GM18517 (cell line): ENCODE measurements at regions not wholly inside any gene's neighbourhood (a gene's known extent, or its start where the extent isn't known, plus 50 kb on each side); places are given as distances from the start of the nearest gene placed in this dataset.
A peak's percentile ranks its signal among the peaks of the same experiment; 100 is the strongest.

Experiments used
- ATAC-seq: cut with Tn5 transposase; IDR thresholded peaks from one replicate; pipeline ENCODE4 v1.9.1; 2021; ENCODE audit warnings: mild to moderate bottlenecking, moderate library complexity; ENCODE audit not compliant: unreplicated experiment

DNA sequence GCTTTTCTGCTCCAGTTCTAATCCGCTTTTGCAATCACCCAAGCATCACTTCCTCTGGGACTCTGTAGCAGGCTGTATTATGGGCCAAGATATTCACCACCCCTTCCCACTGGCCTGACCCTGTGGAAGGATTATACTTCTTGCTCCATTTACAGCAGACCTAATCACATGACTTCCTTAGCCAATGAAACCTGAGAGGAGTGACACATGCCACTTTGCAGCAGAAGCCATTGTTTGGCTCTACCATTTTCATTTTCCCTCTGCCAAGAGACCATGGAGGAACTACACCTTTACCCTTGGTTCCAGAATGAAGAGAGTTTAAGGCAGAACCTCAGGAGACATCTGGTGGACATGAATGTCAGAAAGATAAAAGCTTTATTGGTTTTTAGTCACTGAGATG lies 134.9 kb upstream of the HSD17B12 start:
- no peak for ATAC-seq

DNA sequence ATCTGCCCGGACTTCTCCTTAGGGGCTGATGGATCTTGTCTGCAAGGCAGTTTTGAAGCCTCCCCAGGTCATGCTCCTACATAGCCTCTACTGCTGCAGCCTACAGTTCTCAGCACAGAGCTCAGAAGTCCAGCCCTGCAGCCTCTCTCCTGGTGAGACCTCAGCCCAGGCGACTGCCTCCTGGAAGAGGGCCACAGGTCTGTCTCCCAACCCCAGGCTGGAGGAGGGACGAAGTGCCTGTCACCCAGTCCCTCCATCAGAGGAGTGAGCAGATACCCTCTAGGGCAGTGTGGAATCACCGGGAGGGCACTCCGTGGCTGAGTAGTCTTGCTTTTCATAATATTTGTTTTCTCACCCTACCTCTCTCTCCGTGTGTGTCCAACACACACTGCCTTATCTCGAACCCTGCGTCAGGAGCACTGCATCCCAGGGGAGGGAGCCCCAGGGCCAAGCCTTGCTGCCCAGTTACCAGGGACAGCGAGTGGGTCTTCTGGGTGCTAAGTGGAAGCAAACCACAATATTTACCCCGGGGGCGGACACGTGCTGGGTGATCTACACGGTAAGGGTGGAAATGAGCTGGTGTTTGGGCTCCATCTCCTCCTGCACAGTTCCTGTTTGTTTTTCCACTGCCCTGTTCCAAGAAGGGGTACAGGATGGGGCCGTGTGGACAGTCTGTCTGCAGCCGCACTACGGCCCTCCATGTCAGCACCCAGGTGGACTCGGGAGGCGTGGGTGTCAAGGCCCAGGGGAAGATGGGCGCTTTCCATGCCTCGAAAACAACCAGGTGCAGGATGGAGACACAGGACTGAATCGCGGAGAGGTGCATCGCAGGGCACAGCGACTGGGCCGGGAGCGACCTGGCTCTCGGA lies 133.7 kb upstream of the HSD17B12 start:
- ATAC-seq = no peak

DNA sequence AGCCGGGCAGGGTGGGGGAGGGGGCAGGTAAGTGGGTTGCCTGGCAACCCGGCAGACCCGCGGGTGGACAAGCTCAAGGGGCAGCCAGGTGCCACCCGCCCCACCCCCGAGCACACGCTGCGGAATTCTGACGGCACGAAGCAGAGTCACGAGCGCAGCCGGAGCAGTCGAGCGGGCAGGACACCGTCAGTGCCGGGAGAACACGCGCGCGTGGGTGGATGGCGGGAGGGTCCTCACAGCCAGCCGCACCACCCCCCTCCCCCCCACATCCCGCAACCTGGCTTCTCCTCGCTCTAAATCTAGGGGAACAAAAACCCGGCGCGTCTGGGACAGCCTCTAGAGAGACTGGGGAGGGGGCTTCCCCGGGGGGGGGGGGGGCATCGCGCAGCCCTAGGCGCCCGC lies 133.1 kb upstream of the HSD17B12 start:
- ATAC-seq = no peak

DNA sequence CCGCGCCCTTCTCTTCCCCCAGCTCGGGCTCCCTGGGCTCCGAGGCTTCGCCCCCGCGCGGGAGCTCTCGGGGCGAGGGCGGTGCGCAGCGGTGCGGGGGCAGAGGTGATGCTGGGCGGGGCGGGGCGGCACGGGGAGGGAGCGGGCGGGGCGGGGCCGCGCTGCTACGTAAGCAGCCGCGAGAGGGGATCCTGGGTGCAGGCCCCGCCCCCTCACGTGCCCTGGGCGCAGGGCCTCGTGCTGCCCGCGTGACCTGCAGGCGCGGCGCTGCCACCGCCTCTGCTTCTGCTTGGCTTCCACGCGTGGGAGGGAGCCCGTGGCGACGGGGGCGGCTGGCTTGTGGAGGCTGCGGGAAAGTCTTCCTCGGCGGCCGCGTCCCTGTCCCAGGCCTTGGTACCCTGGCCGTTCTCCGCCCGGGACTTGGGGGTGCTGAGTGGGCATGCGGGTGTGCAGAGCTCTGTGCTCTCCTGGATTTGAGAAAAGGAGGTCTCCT lies 132.6 kb upstream of the HSD17B12 start:
- no peak for ATAC-seq

DNA sequence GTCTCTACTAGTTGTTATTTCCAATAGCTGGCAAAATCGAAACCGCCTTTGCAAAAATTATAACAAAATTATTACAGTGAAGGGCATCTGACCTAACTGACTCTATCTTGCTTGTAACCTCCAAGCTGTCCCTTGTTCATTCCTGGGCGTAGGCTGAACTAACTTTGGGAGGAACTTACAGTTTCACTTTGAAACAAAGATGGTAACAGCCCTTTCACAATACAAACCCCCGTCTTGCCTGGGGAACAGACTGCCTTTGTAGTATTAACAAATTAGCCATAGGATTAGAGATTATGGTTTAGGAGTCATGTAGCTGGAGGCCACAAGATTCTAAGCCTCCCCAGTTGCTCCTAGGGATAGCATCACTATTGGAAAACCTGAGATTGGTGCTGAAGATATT lies 131.6 kb upstream of the HSD17B12 start:
- no peak for ATAC-seq

DNA sequence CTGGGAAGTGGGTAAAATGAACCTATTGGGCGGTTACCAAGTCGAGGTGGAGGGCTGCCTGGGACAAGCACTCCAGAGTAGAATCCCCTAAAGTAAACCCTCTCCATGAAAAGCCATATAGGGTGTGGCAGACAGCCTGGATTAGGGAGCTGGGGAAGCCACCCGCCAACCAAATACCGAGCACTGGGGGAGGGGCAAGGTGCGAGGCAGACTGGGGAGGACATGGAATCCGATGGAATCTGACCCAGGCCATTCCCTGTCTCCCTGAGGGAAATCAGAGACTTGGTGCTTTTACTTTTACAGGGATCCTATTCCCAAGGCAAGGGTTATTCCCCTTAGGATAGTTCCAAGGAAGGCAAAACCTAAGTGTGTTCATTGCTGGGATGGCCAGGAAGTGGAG lies 130.9 kb upstream of the HSD17B12 start:
- no peak for ATAC-seq

DNA sequence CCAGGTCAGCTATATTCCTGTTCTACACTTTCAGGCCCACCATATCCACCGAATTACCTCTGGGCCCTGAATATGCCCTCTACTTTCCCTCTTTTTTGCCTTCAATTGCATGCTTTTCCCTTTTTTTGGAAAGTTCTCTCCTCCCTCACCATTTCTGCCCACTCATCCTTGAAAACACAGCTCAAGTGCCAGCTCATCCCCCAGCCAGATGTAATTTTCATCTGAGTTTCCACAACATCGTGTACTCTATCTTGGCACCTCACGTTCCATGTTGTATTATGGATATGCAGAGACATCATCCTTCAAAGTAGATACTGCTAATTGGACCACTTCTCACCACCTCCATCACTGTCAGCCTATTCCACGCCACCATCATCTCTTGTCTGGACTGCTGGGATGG lies 129.8 kb upstream of the HSD17B12 start:
- ATAC-seq = no peak

DNA sequence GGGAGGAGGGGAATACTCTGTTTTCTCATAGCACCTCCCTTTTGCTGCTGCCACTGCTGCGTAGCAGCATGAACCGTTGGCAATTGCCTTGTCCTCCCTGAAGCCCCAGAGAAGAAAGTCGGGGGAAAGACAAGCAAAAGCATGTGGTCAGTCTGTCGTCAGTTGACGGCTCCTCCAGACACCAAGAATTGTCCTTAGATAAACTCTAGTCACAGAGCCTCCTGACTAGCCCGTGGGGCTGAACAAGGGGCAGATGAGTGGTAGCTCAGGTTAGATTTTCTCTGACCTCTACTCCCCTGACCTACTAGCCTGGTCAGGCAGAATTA lies 126.4 kb upstream of the HSD17B12 start:
- no peak for ATAC-seq

DNA sequence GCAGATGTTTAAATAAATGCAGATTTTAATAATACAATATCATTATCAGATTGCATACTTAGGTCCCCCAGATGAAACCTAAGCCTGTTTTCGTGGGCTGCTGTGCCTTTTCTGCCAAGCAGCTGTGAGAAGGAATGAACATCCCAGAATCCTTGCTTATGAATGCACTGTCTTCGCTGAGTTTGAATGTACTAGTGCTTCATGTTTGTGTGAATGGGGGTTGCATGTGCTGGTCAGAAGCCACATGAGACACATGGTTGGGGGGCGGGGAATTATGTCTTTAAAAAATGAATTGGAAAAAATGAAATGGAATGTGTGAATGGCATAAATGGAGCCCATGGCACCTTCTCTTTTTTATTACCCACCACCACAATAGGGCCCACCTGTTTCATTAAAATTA lies 125.4 kb upstream of the HSD17B12 start:
- no peak for ATAC-seq

DNA sequence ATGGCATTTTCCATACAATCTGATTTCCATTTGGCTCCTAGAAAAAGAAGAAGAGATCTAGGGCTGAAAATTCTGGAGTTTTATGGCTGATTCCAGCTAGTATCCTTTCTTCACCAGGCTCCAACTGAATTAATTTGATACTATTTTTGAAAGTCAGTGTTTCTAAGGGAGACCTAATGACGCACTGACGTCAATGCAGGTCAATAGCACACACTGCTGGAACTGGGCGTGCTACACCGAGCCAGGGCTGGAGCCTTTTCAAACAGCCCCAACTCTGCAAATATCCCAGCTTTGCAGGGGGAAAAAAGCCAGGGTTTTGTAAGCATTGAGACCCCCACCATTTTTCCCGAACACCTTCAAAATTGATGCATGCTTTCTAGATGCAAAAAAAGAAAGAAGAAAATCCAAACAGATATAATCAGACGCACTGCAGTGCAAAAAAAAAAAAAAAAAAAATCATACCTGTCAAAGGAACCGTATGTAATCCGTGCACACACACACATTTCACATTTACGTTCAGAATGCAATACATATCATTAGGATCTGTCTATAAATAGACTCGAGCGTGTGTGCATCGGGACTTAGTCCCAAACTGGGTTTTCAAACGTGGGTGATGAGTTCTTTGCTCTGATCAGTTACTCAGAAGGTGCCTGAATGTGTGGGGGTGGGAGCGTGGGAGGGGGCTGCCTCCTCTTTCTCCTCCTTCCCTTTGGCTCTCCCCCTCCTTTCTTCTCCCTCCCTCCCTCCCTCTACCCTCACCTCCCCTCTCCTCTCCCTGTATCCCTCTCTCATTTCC lies 124.5 kb upstream of the HSD17B12 start:
- ATAC-seq = no peak

DNA sequence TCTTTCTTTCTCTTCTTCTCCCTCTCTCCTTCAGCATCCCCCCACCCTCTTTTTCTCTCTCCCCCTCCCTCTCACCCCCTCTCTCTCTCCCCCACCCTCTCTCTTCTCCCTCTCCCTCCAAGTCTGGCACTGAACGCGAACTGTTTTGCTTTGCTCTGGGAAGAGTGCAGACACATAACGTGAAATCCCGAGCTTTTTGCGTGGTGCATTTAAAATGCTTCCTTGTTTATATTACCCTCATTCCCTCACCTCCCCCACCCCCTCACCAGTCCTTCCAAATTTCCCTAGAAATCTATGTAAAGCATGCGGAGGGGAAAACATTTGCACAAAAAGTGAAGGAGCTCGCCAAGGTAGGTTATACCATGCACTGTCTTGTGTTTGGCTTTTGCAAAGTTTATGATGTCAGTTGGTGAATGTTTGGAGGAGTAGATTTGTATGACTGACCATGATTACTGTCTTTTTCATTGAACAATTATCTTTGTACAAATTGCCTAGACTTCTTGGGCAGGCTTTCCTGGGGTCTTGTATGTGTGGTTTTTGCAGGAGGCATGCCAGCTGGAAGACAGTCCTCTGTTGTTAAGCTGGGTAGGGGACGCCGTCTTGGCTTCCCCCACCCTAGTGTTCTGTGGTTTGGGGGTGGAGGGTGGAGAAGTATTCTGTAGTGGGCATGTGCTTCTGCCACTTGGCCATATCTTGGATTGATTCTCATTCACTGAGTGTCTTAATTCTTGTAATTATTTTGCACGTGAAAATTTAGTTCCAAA lies 123.7 kb upstream of the HSD17B12 start:
- ATAC-seq = no peak

DNA sequence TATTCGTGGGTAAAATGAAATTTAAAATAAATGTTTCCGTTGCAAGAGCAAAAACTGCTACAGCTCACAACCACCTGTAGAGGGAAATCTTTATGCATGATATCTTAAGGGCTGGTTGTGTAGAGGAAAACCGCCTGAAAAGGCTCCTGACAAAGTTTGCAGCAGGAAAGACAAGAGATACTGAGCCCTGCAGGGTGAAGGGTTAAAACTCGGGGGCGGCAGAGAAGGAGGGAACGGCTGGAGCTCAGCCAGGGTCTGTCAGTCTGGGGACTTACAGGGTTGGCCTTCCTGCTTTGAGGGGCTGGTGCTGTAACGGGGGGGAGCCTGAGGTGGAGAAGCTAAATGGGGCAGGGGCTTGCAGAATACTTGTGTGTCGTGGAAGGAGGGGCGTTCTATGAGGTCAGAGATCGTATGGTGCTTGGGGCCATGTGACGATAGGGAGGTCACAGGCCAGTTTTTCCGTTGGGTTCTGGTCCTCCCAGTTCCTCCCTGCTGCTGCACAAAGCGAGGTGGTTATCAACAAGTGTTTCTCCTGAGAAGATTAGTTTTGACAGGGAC lies 122.9 kb upstream of the HSD17B12 start:
- no peak for ATAC-seq

DNA sequence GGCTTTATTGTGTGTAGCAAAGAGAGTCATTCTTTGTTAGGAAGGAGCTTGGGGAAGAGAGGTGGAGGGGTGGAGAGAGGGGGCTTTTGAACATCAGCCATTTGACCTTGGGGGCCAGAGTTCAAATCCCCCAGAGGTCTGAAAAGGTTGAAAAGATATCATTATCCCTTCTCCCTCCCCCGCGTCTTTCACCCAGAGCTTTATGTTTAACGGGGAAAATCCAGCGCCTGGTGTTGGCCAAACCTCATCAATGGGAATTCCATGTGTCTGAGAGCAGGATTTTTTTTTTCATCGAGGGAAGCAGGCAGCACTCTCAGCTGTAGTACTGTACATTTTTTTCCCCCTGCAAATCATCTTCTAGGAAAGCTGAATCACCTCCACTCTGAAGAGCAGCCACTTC lies 122.4 kb upstream of the HSD17B12 start:
- no peak for ATAC-seq

DNA sequence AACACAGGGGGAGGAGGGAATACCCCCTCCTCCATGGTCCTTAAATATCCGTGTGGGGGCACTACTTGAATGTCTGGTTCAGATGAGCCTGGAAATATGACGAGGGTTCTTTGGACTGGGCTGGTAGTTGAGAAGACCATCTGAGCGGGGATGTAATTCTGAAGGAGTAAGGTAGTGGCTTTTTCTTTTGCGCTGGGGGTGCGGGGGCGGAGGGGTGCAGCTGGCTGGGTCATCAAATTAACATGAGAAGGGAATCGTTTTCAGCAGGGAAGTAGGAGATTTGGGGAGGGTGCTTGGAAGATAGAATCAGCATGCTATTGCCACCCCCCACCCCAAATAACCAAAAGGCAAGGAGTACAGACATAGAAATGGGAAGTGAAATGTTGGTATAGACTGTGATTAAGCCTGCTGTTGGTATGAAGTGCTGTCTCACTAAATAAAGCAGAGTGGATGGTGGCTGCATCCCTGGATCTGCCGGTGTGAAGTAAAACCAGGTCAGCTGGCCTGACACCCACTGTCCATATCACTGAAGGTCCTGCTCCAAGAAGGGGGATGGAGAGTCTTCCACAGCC lies 121.9 kb upstream of the HSD17B12 start:
- no peak for ATAC-seq

DNA sequence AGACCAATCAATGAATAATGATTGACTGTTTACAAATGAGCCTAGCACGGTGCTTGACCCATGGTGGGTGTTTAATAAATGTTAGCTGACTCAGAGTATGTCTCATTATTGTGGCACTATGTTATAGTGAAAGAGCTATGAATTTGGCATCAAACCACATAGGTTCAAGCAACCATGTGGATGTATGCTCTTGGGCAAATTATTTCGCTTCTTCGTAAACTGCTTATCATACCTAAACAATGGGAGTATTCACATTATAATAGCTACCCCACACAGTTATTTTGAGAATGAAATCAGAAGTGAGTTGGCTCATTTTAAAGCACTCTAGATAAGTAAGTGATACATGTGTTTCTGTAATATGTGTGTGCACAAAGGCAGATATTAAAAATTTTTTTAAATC lies 118.7 kb upstream of the HSD17B12 start:
- no peak for ATAC-seq

DNA sequence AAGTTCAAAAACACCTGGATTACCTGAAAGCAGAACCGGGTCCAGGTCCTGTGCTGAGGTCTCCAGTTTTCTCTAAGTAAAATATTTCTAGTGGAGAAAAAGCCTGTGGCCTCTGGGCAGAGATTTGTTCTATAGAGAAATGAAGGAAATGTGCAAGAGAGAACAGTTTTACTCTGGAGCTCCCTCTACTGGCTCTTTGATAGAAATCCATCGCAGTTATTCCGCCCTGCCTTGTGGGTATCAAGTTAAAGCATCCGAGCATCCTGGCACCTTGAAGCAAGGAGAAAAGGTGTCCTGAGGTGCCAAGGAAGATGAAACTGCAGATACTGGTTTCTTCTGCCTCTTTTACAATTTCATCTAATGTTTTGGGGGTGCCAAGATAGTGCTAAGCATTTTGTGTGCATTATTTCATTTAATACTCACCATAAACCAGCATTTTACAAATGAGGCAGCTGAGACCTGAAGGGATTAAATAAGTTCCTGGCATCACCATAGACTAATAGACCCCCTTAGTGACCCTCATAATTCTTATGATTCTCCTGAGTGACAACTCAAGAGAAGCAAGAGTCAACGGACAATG lies 113.1 kb upstream of the HSD17B12 start:
- peak; percentile 67 for ATAC-seq

DNA sequence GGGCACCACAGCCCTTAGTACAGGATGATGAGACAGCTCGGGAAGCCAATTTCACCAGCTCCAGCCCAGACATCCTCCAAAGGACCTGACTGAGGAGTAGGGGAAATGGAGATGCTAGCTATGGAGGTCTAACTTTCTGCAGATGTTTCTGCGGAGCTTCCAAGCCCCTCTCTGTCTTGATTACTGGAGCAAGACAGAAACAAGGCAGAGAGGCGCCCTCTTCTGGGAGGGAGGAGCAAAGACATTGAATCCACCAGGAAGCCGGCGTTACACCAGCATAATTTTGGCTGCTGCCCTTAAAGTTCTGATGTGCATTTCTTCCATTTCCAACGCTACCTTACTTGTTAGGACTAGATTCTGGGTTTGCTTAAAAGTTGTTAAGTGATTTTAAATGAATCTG lies 107.3 kb upstream of the HSD17B12 start:
- ATAC-seq = no peak

DNA sequence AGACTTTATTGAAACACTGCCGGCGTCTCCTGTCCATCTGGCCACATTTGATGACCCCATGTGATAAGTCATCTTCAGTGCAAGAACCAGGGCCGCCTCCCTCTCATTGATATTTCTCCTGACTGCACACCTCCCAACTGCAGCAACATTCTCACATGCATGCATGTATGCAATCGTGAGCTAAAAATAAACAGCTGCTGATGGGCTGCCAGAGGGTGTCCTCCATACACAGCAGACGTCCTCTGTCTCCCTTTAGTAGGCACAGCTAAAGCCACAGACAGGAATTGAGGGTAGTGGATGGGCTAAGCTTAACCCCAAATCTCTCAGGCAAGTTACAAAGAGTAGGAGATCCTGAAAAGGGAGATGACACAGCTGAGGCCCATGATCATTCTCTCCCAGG lies 106.7 kb upstream of the HSD17B12 start:
- no peak for ATAC-seq

DNA sequence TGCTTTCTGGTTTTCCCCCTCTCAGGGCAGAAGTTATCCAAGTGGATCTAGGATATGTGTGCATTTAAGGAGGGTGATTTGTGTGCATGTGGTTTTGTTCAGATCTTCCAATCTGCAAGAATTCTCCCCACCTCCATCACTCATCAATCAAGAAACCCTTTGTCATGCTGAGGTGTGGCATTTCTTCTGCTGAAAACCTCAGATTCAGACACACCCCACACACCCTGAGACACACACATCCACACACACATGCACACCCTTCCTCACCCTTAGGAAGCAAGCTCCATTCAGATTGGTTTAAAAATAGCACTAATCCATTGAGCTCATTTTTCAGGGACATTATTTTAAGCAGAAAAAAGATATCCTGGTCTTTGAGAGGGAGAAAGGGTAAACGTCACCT lies 106.1 kb upstream of the HSD17B12 start:
- no peak for ATAC-seq
